ENCODE measurements at regions not wholly inside any gene's neighbourhood (a gene's known extent, or its start where the extent isn't known, plus 50 kb on each side); places are given as distances from the start of the nearest gene placed in this dataset.
A peak's percentile ranks its signal among the peaks of the same experiment; 100 is the strongest.

DNA sequence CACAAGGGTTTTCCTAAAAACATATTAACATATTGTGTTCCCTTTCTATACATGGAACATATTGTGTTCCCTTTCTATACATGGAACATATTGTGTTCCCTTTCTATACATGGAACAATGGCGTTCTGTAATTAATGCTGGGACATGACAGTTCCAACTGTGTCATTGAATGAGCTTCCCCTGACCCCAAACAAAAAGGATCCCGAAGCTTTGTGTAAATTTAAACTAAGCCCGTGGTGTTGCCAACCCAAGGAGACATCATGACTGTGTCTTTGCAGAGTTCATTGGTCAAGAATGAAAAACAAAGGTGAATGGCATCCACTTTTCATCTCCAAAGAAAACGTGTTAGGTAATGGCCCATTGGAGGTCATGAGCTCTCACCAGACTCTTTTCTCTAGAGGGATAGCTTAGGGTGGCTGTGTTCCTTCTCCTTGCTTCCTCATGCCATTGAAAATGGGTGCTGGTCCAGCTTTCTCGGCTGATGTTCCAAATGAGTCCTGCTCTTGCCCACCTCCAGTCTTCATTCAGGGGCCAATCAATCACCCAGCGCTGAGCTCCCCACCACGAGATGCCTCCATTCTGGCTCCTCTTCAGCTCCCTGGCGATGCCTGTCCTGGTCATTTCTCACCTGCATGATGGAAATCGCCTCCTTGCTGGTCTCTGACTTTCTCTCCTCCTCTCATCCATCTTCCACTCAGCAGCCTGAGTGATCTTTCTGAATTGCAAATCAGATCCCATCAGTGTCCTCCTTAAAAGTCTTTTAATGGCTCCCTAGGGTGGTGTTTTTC is 156.1 kb downstream of the VRK1 start:
- Histone ChIP-seq H3K4me1 (ENCODE audit: control insufficient read depth in 3 of 3, insufficient read depth in 2 of 3, low read depth in 1 of 3, low read length in 2 of 3) (no peaks in the 10 kb centered on the region), H3K9me3 (ENCODE audit: control insufficient read depth in 2 of 2, insufficient read depth in 1 of 2, low read depth in 1 of 2, low read length in 1 of 2) (no peaks in the 10 kb centered on the region), H3K27me3 (ENCODE audit: control insufficient read depth in 3 of 3, insufficient read depth in 3 of 3, low read length in 3 of 3) (no peaks in the 10 kb centered on the region), H3K4me3 (ENCODE audit: low read depth in 1 of 3, low read length in 3 of 3) (no peak overlapping the region), H3K27ac (ENCODE audit: low read depth in 1 of 3, low read length in 2 of 3) (no peak overlapping the region), H3K36me3 (ENCODE audit: control insufficient read depth in 3 of 3, insufficient read depth in 2 of 3, low read depth in 1 of 3, low read length in 3 of 3) (no peaks in the 10 kb centered on the region)
- 77 to 79% (median 78%) methylated on average over 9 of the region's 9 CpGs for WGBS, 3 donors
- no peak for FAIRE-seq
- no peak for DNase-seq

DNA sequence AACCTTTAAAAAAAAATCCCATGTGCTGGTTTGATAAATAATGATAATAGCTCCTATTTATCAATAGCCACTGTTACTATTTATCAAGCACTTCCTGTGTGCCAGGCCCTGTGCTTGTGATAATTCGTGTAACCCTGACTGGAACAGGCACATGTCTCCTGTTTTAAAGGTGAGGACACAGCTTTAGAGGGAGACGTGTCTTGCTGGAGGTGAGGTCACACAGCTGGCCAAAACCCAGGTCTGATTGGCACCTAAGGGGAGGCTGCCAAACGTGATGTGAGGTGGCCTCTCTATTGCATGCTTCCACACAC is 156.6 kb downstream of the VRK1 start:
- DNase-seq (no peak), FAIRE-seq (no peak)
- H3K27ac ChIP-seq (ENCODE audit: low read depth in 1 of 3, low read length in 2 of 3): no peak overlapping the region
- no peaks in the 10 kb centered on the region for H3K27me3 ChIP-seq (ENCODE audit: control insufficient read depth in 3 of 3, insufficient read depth in 3 of 3, low read length in 3 of 3)
- H3K9me3 ChIP-seq (ENCODE audit: control insufficient read depth in 2 of 2, insufficient read depth in 1 of 2, low read depth in 1 of 2, low read length in 1 of 2): no peaks in the 10 kb centered on the region
- 45 to 68% (median 50%) methylated on average over 3 of the region's 3 CpGs for WGBS, 3 donors
- H3K4me3 ChIP-seq (ENCODE audit: low read depth in 1 of 3, low read length in 3 of 3): no peak overlapping the region
- no peaks in the 10 kb centered on the region for H3K4me1 ChIP-seq (ENCODE audit: control insufficient read depth in 3 of 3, insufficient read depth in 2 of 3, low read depth in 1 of 3, low read length in 2 of 3)
- no peaks in the 10 kb centered on the region for H3K36me3 ChIP-seq (ENCODE audit: control insufficient read depth in 3 of 3, insufficient read depth in 2 of 3, low read depth in 1 of 3, low read length in 3 of 3)

DNA sequence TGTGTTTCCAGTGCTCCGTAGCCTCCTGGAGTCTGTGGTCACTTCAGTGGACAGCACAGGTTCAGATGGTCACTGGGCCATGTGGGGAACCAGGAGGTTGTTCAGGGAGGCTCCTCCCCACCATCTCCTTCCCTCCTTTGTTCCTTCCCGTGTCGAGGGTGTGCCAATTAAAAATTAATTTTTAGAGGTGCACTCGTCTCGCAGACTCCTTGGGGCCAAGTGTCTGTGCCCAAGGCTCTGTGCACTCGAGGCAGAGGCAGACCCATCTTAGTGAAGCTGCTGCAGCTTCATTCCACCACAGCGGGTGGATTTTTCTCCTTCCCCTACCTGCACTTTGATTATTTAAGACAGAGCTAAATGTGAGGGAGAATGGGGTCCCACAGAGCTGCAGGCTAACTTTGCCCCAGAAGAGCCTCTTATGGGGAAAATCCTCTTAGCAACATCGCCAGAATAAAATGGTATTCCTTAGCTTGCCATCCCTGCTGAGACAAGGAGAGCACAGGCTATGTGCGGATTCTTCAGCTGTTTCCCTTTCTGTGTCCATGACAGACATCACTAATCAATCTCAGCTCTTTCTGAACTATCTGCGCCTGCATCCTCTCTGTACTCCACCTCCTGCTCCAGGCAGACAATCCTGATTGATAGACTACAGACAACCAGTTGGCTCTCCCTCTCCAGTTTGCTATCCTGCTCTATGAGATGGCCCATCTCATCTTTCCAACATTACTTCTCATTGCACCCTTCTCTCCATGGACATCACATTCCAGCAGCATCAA is 159.5 kb downstream of the VRK1 start:
- DNase-seq: no peak
- H3K27me3 ChIP-seq (ENCODE audit: control insufficient read depth in 3 of 3, insufficient read depth in 3 of 3, low read length in 3 of 3): no peaks in the 10 kb centered on the region
- H3K9me3 ChIP-seq (ENCODE audit: control insufficient read depth in 2 of 2, insufficient read depth in 1 of 2, low read depth in 1 of 2, low read length in 1 of 2): peaks cover 0 to 7% of the 10 kb centered on the region in 2 donors
- H3K27ac ChIP-seq (ENCODE audit: low read depth in 1 of 3, low read length in 2 of 3): no peak overlapping the region
- WGBS, 3 donors: 77 to 91% (median 81%) methylated on average over 10 of the region's 10 CpGs
- no peaks in the 10 kb centered on the region for H3K4me1 ChIP-seq (ENCODE audit: control insufficient read depth in 3 of 3, insufficient read depth in 2 of 3, low read depth in 1 of 3, low read length in 2 of 3)
- no peak for FAIRE-seq
- no peak overlapping the region for H3K4me3 ChIP-seq (ENCODE audit: low read depth in 1 of 3, low read length in 3 of 3)
- no peaks in the 10 kb centered on the region for H3K36me3 ChIP-seq (ENCODE audit: control insufficient read depth in 3 of 3, insufficient read depth in 2 of 3, low read depth in 1 of 3, low read length in 3 of 3)

DNA sequence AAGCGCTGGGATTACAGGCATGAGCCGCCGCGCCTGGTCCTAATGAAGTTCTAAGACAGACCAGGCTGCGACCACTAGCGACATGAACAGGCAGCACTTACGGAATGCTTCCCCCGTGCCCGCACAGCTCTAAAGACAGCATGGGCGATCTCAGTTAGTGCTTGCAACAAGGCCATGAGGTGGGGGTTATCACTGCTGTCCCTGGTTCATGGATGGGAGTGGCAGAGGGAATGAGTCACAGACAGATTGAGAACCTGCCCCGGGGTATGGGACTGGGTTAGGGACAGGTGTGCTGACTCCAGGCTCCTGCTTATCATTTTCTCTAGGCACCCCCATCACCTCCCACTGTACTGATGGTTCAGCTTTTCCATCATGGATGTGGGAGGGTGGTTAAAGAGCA is 160.9 kb downstream of the VRK1 start:
- no peaks in the 10 kb centered on the region for H3K36me3 ChIP-seq (ENCODE audit: control insufficient read depth in 3 of 3, insufficient read depth in 2 of 3, low read depth in 1 of 3, low read length in 3 of 3)
- WGBS, 3 donors: 90 to 96% (median 91%) methylated on average over 11 of the region's 11 CpGs
- no peaks in the 10 kb centered on the region for H3K27me3 ChIP-seq (ENCODE audit: control insufficient read depth in 3 of 3, insufficient read depth in 3 of 3, low read length in 3 of 3)
- no peak for DNase-seq
- no peak overlapping the region for H3K27ac ChIP-seq (ENCODE audit: low read depth in 1 of 3, low read length in 2 of 3)
- H3K9me3 ChIP-seq (ENCODE audit: control insufficient read depth in 2 of 2, insufficient read depth in 1 of 2, low read depth in 1 of 2, low read length in 1 of 2): peaks cover 0 to 7% of the 10 kb centered on the region in 2 donors
- FAIRE-seq: no peak
- H3K4me1 ChIP-seq (ENCODE audit: control insufficient read depth in 3 of 3, insufficient read depth in 2 of 3, low read depth in 1 of 3, low read length in 2 of 3): no peaks in the 10 kb centered on the region
- H3K4me3 ChIP-seq (ENCODE audit: low read depth in 1 of 3, low read length in 3 of 3): no peak overlapping the region

DNA sequence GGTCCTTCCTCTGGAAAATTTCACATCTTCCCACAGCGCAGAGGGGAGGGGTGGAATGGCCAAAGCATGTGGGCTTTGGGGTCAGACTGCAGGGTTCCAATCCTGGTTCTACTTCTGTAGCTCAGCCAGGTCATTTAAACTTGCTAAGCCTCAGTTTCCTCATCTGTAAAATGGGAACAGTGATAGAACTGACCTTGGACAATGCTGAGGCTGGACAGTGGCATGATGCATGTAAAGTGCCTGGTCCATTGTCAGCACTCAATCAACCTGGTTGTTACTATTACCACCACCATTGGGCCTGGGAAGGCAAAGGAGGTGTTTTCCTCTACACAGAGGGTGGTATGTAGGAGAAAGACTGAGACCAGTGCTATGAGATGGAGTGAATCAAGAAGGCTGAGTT is 162.8 kb downstream of the VRK1 start:
- H3K4me3 ChIP-seq (ENCODE audit: low read depth in 1 of 3, low read length in 3 of 3): no peak overlapping the region
- no peaks in the 10 kb centered on the region for H3K4me1 ChIP-seq (ENCODE audit: control insufficient read depth in 3 of 3, insufficient read depth in 2 of 3, low read depth in 1 of 3, low read length in 2 of 3)
- FAIRE-seq: no peak
- no peak overlapping the region for H3K27ac ChIP-seq (ENCODE audit: low read depth in 1 of 3, low read length in 2 of 3)
- 6 to 33% (median 6%) methylated on average over 1 of the region's 1 CpG for WGBS, 3 donors
- peaks cover 0 to 7% of the 10 kb centered on the region in 2 donors for H3K9me3 ChIP-seq (ENCODE audit: control insufficient read depth in 2 of 2, insufficient read depth in 1 of 2, low read depth in 1 of 2, low read length in 1 of 2)
- no peaks in the 10 kb centered on the region for H3K27me3 ChIP-seq (ENCODE audit: control insufficient read depth in 3 of 3, insufficient read depth in 3 of 3, low read length in 3 of 3)
- H3K36me3 ChIP-seq (ENCODE audit: control insufficient read depth in 3 of 3, insufficient read depth in 2 of 3, low read depth in 1 of 3, low read length in 3 of 3): no peaks in the 10 kb centered on the region
- DNase-seq: no peak

DNA sequence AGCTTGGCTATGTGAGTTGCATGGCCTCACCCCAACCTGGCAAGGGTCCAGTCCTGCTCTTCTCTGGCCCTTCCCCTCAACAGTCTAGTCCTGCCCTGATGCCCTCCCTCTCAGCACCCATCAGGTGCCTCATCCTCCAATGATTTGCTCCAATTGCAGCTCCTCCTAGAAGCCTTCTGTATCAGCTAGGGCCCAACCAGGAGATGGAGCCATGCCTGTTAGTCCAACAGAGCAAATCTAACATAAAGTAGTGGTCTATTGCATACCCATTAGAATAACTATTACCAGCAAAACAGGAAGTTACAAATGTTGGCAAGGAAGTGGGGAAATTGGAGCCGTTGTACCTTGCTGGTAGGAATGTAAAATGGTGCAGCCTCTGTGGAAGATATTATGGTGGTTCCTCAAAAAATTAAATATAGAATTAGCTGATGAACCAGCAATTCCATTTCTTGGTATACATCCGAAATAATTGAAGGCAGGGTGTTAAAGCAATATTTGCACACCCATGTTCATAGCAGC is 163.5 kb downstream of the VRK1 start:
- WGBS, 3 donors: 71 to 80% (median 74%) methylated on average over 2 of the region's 2 CpGs
- FAIRE-seq (no peak), DNase-seq (no peak)
- Histone ChIP-seq H3K4me1 (ENCODE audit: control insufficient read depth in 3 of 3, insufficient read depth in 2 of 3, low read depth in 1 of 3, low read length in 2 of 3) (no peaks in the 10 kb centered on the region), H3K27me3 (ENCODE audit: control insufficient read depth in 3 of 3, insufficient read depth in 3 of 3, low read length in 3 of 3) (no peaks in the 10 kb centered on the region), H3K4me3 (ENCODE audit: low read depth in 1 of 3, low read length in 3 of 3) (no peak overlapping the region), H3K36me3 (ENCODE audit: control insufficient read depth in 3 of 3, insufficient read depth in 2 of 3, low read depth in 1 of 3, low read length in 3 of 3) (no peaks in the 10 kb centered on the region), H3K27ac (ENCODE audit: low read depth in 1 of 3, low read length in 2 of 3) (no peak overlapping the region), H3K9me3 (ENCODE audit: control insufficient read depth in 2 of 2, insufficient read depth in 1 of 2, low read depth in 1 of 2, low read length in 1 of 2) (peaks cover 0 to 7% of the 10 kb centered on the region in 2 donors)

DNA sequence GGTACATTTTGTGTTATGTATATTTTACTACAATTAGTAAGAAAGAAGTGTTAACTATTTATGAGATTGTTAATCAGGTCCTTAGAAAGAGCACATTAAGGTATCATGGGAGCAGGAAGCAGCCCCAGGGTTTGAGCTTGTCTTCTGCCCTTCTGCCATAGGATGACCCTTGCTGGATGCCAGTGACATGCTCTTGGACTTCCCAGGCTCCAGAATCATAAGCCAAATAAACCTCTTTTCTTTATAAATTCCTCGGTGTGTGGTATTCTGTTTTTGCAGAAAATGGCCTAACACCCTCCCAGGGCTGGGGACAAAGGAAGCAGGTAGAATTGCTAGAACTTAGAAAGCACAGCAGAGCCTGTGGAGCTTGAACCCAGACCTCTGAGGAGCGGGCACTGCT is 164.7 kb downstream of the VRK1 start:
- WGBS, 3 donors: 40 to 67% (median 46%) methylated on average over 2 of the region's 2 CpGs
- Histone ChIP-seq H3K4me3 (ENCODE audit: low read depth in 1 of 3, low read length in 3 of 3) (no peak overlapping the region), H3K36me3 (ENCODE audit: control insufficient read depth in 3 of 3, insufficient read depth in 2 of 3, low read depth in 1 of 3, low read length in 3 of 3) (no peaks in the 10 kb centered on the region), H3K4me1 (ENCODE audit: control insufficient read depth in 3 of 3, insufficient read depth in 2 of 3, low read depth in 1 of 3, low read length in 2 of 3) (no peaks in the 10 kb centered on the region), H3K27me3 (ENCODE audit: control insufficient read depth in 3 of 3, insufficient read depth in 3 of 3, low read length in 3 of 3) (no peaks in the 10 kb centered on the region), H3K27ac (ENCODE audit: low read depth in 1 of 3, low read length in 2 of 3) (peak overlapping the region in 1 of 3 donors; percentile 50), H3K9me3 (ENCODE audit: control insufficient read depth in 2 of 2, insufficient read depth in 1 of 2, low read depth in 1 of 2, low read length in 1 of 2) (peaks cover 0 to 7% of the 10 kb centered on the region in 2 donors)
- FAIRE-seq: no peak
- no peak for DNase-seq

DNA sequence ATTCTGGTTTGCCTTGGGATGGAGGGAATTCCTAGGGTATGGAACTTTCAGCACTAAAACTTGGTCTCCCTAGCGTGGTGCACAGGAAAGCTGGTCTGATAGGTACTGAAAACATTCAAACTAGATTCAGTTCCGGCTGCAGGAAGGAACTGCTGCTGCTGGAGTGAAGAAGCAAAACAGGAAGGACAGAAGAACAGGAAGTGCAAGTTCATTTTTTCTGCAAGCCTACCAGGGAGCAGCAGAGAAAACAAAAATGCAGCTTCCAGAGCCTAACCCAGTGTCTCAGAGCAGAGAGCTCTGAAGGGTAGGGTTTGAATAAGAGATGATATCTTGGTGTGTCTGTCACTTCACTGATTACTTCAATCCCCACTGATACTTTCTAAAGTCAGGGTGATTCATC is 165.2 kb downstream of the VRK1 start:
- Histone ChIP-seq H3K4me1 (ENCODE audit: control insufficient read depth in 3 of 3, insufficient read depth in 2 of 3, low read depth in 1 of 3, low read length in 2 of 3) (no peaks in the 10 kb centered on the region), H3K27me3 (ENCODE audit: control insufficient read depth in 3 of 3, insufficient read depth in 3 of 3, low read length in 3 of 3) (no peaks in the 10 kb centered on the region), H3K27ac (ENCODE audit: low read depth in 1 of 3, low read length in 2 of 3) (peak overlapping the region in 1 of 3 donors; percentile 50), H3K36me3 (ENCODE audit: control insufficient read depth in 3 of 3, insufficient read depth in 2 of 3, low read depth in 1 of 3, low read length in 3 of 3) (no peaks in the 10 kb centered on the region), H3K4me3 (ENCODE audit: low read depth in 1 of 3, low read length in 3 of 3) (no peak overlapping the region), H3K9me3 (ENCODE audit: control insufficient read depth in 2 of 2, insufficient read depth in 1 of 2, low read depth in 1 of 2, low read length in 1 of 2) (peaks cover 0 to 7% of the 10 kb centered on the region in 2 donors)
- WGBS, 3 donors: 61 to 81% (median 69%) methylated on average over 2 of the region's 2 CpGs
- DNase-seq (peak in 1 of 2 donors; percentile 33), FAIRE-seq (no peak)
